ENCODE measurements at regions not wholly inside any gene's neighbourhood (a gene's known extent, or its start where the extent isn't known, plus 50 kb on each side); places are given as distances from the start of the nearest gene placed in this dataset.

DNA sequence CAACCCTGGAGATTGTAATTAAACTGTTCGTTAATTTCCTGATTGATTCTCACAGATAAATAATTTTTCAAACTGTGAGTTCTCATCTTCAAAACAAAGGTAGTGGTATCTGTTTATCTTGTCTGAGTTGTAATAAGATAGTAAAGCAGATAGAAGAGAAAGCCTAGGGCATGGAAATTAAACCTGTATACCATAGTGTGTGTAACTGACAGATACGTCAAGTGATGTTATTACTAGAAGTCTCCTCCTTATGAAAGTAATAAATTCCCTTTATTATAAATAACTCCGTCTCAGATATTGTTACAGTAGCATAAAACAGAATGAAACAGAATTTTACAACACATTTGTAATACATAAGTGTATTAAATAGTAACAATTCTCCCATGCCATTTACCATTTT is 1065.1 kb downstream of the SLITRK1 start:
- DNase-seq (ENCODE audit: low spot score), result no peak

DNA sequence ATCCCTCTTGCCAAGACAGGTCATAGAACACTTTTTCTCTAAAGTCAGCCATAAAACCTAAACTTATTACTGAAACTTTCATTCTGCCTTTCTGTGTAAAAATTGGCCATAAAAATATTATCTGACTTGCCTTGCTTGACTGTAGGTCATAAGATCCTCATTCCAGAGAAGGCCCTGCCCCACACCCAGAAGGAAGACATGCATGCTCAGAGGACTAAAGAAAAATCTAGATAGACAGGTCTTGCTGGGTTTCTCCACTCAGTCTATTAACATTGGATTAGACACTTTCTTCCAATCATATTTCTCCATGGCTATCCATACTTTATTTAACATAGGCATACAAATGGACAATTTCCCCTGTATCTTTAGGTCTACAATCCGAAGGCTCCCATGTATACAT is 1066.5 kb downstream of the SLITRK1 start:
- no peak for DNase-seq (ENCODE audit: low spot score)

DNA sequence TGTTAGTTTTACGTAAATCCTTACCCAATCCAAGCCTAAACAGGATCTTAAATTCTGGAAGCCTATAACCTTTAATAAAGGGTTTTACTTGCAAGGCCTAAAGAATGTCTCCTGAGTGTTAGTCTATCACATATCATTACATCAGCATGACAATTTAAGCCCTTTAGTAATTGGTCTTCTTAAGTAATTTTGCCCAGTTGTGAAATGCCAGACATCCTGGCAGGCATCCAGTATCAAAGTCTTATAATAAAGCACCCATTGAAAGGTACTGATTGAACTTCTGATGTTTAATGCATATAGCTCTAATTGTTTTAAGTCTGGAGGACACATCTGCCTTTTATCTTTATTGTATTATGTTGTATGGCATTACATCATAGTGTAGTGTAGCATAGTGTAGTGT is 1078.9 kb downstream of the SLITRK1 start:
- no peak for DNase-seq (ENCODE audit: low spot score)

DNA sequence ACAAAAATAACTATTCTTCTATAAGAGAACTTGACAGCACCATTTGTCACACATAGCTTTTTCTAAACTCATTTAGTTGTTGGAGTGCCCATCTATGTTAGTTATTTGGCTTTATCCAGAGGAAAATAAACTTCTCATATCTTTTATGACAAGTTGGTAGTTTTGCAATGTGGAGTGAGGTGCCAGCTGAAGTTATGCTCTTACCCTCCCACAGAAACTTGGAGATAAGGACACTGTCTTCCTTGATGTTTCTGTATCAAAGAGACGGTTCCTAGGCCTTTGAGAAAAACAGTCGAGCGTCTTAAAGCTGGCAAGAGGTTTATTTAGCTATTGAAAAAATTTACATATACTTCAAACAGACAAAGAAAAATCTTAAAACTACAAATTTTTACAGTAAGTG is 1079.7 kb downstream of the SLITRK1 start:
- DNase-seq (ENCODE audit: low spot score), result no peak

DNA sequence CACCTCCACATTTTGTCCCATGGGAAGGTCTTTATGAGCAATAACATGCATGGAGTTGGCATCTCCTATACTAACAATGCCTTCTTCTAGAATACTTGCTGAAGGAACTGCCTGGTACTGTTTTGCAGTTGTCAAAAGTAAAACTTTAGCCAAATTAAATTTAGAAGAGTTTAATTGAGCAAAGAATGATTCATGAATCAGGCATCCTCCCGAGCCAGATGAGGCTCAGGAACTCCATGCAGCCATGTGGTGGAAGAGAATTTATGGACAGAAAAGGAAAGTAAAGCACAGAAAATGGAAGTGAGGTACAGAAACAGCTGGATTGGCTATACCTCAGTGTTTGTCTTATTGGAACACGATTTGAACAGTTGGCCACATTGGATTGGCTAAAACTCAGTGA is 1081.9 kb downstream of the SLITRK1 start:
- DNase-seq (ENCODE audit: low spot score), result peak; percentile 30

DNA sequence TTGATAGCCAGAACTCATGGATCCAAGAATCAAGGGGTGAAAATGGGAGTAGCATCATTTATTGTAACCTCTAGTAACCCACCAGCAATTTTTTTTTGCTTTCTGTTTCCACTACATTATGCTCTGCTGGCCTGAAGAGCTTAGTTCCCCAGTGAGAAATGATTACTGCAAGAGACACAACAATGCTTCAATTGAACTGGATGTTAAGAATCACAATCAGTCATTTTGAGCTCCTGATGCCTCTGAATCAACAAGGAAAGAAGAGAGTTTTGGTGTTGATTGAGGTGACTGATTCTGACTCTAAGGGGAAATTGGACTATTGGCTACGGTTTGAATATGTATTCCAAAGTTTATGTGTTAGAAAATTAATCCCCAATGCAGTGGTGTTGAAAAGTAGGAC is 1084.4 kb downstream of the SLITRK1 start:
- DNase-seq (ENCODE audit: low spot score), result no peak

DNA sequence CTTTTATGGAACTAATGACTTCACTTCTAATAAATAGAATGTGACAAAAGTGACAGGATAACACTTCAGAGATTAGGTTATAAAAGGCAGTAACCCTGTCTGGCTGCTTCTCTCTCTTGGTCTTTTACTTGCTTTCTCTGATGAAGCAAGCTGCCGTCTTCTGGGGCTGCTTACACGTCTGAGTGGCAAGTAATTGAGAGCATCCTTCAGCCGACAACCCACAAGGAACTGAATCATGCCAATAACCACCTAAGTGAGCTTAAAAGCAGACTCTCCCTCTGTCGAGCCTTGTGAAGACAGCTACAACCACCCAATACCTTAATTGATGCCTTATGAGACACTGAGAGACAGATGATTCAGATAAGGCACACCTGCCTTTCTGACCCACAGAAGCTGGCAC is 1091.2 kb downstream of the SLITRK1 start:
- no peak for DNase-seq (ENCODE audit: low spot score)

DNA sequence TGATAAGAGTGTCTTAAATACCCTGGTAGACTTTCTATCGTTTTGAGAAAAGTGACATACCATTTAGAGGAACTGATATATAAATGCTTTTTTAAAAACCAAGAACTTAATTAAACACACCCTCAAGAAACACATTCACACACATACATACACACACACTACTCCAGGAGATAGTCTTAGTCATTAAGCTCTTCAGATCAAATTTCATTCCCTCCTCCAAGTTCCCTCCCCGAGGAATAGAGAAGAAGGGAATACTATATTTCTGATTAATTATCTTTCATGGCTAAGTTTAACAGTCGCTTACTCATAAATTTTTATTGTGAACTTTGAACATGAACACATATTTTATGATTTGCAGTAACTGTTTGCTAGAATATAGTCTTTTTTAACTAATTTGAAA is 1109.5 kb downstream of the SLITRK1 start:
- no peak for DNase-seq (ENCODE audit: low spot score)

DNA sequence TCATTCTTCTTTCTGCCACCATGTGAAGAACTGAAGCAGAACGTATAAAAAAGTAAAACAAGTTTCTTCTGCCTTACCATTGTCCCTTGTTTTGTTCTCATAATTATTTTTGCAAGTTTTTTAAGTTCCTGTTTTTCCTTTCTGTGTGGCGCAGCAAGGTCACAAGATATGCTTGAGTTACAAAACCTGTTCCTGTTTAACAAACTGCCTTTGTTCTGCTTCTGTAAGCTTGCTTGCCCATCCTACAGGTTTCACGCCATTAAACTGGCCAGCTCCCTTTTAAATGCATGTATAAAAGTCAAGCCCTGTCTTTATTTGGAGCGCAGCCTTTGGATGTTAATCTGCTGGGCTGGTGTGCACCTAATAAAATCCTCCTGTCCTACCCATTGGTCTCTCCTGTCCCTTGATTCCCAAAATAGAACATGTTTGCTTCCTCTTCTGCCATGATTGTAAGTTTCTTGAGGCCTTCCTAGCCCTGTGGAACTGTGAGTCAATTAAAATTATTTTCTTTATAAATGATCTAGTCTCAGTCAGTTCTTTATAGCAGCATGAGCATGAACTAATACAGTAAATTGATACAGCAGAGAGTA is 1115.4 kb downstream of the SLITRK1 start:
- no peak for DNase-seq (ENCODE audit: low spot score)

DNA sequence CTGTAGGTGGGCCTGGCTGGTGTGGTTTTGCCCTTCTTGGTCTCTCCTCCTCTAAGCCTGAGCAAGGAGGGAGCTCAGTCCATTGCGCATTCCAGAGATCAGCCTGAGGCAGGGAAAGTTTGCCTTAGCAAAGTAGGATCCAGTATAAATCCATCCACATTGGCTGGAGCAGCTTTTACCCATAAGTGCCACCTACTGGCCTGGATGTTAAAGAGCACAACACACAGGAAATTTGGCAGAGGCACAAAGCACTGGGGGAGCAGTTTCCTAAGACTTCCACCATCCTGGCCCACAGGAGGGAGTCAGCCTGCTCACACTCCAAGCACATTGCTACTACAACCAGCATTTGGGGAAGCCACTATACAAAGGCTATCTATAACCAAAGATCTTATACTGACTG is 1124.2 kb downstream of the SLITRK1 start:
- DNase-seq (ENCODE audit: low spot score), result peak; percentile 4

DNA sequence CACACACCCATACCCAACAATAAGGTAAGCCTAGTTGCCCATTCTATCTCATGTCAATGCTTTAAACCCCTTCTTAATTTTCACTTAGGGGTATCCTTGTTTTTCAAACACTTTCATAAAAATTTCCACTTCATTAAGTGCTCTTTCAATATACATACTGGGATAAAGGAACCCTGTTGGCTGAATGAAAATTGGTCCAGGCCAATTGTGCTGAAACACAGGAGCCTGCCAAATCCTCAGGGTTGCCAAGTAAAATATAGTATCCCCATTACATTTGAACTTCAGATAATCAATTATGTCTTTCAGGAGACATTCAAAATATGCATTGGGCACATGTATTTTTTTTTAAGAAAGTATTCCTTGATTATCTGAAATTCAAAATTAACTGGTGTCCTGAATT is 1131.1 kb downstream of the SLITRK1 start:
- DNase-seq (ENCODE audit: low spot score), result no peak

DNA sequence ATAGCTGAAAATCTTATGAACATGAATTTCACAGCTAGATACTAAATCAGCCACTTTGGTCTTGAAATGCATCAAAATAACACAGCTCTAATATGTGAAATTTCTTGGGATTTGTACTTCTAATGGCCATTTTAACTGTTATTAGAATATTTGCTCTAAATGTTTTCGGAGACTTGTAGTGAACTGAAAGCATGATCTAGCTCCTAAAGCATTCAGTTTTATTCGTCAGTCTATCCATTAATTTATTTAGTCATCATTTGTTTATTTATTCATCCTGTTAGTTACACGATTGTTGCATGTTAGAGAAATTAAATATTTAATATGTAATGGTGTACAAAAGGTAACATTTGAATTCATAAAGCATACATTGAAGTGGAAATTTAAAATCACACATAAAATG is 1132.7 kb downstream of the SLITRK1 start:
- no peak for DNase-seq (ENCODE audit: low spot score)

DNA sequence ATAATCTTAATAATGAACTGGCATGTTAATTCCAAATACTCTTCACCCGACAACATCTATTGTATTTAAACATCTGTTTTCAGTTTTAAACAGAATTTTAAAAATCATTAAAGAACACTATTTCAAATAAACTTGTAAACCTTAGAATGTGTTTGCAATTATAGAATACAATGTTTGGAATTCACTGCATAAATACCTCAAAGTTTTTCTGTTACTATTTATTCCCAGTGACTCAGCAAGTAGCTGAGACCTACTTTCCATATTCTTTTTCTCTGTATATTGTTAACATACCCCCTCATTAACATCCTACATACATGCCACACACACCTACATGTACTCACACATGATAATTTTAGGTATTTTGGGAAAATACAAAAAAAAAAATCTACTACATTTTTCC is 1134.3 kb downstream of the SLITRK1 start:
- DNase-seq (ENCODE audit: low spot score), result no peak

DNA sequence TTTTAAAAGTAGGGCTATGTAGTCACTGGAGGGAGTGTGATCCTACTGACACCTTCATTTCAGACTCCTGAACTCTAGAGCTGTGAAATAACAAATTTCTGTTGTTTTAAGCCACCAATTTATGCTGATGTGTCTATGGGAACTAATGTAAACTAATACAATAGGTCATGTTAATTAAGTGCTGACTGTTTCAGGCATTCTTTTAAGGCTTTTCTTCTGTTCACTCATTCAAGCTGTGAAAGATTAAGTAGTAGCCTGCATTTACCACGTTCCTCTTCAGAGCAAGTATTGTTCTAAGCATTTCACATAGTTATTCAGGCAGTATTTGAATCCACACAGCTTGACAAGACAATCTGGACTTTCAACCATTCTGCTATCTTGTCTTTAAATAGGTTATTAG is 1135.0 kb downstream of the SLITRK1 start:
- no peak for DNase-seq (ENCODE audit: low spot score)

DNA sequence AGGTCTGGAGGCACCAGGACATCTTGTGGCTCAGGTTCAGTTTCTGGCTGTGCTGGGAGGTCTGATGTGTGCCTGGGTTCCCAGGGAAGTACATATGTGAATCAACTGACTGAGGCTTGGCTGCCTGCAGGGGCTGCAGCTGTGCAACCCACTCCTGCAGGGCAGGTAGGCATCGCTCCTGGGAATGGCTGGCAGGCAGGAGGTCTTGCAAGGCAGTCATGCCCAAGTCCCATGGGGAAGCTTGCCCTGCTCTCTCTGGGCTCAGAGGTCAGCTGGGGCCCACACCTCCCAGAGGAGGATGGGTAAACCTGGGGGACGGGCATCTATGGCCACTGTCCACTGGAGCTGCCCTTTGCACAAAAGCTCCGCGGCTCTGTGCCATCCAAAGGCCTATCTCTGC is 1141.8 kb downstream of the SLITRK1 start:
- no peak for DNase-seq (ENCODE audit: low spot score)

DNA sequence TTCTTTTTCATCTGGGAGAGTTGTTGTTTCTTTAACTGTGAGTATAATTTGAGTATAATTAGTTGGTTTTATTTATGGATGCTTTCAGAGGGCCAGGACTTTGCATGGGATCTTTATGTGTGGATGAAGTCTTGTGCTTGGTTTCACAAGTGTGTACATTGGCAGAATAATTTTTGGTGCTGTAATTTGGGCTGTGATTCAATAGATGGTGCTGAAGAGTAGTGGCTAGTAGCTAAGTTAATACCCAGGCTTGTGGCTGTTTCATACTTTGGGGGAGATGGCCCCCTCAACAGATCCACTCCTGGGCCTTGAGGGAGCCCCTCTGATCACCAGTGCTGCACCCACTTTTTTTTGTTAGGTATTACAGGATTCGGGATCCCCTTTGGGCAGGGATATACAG is 1142.4 kb downstream of the SLITRK1 start:
- DNase-seq (ENCODE audit: low spot score), result no peak

DNA sequence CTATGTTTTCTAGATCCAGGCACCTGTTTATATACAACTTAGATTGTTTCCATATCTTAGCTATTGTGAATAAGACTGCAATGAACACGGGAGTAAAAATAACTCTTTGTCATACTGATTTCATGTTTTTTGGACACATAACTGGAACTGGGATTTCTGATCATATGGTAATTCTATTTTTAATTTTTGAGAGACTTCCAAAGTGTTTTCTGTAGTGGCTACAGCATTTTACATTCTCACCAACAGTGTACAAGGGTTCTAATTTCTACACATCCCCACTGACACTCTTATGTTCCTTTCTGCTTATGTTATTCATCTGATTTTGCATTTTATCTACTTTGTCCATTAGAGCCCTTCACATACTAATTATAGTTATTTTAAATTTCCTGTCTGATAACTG is 1152.9 kb downstream of the SLITRK1 start:
- DNase-seq (ENCODE audit: low spot score), result no peak

DNA sequence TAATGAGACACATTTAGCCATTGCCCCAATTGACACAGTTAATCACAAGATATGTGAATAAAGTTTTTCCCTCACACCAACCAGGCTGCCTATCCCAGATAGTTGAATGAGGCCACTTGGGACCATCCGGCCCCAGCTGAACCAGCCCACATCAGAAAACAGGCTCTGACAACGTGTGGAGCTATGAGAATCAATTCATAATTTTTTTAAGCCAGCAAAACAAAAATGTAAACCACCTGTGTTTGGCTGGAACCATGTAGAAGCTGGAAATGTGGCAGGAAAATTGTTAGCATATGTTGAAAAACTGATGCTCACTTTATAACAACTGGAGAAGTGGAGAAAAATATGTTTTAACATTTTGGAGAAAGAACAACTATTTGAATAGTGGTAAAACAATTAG is 1161.3 kb downstream of the SLITRK1 start:
- DNase-seq (ENCODE audit: low spot score), result no peak

DNA sequence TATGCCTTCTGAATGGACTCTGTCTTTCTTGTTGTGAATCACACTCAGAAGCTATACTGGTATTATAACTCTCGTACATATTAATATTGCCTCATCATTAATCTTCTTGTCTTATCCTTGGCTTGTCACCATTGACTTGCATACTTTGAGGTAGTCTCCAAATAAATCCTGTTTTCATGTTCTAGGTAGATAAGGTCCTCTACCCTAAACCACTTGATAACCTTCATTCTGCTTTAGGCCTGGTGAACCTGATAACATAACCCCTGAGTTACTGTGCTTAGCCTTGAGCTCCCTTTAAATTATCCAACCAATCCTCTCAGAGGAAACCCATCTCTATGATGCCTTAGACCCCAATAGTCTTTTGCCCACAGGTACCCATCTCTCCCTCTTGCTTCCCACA is 1162.3 kb downstream of the SLITRK1 start:
- DNase-seq (ENCODE audit: low spot score), result no peak

DNA sequence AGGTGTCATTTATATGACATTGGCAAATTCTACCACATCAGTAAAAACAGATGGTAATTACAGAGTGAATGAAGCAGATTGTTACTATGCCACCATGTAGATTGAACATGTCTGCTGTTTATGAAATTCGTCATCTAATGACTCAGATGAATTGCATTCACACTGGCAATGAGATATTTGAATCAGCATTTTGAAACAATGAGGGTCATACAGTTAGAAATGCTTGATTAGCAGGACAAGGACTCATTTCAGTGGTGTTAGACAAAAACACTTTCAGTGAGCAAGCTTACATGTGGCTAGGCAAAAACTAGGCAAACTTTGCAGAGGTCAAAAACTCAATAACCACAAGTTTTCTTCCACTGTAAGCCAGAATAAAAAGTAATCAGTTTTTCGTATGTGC is 1165.0 kb downstream of the SLITRK1 start:
- peak; percentile 77 for DNase-seq (ENCODE audit: low spot score)

DNA sequence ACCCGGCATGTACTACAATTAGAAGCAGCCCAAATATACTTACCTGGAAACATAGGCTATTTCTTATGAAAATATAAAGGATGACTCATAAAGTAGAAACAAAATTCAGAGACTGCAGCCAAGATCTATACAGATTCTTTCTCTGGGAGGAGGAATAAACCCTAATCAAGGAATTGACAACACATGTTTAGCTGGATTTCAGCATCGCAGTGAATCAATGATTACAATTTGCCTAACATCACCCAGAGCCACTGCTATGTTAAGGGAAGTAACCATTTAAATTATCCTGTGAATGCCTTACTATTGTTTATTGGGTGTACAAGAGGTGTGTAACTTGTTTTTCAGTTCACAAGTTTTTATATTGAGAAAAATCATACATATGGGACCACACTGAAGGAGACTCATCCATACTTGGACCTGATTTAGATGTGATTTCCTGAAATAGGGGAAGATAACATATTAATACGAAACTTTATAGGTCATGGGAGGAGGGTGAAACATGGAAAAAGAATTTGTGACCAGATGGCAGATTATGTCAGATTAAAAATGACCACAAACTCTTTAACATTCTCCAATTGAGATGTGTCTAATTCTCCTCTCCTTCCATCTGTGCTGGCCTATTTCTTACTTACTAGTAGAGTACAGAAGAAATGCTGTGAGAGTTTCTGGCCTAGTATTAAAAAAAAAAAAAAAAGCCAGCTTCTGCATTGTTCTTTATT is 1168.4 kb downstream of the SLITRK1 start:
- DNase-seq (ENCODE audit: low spot score), result no peak

DNA sequence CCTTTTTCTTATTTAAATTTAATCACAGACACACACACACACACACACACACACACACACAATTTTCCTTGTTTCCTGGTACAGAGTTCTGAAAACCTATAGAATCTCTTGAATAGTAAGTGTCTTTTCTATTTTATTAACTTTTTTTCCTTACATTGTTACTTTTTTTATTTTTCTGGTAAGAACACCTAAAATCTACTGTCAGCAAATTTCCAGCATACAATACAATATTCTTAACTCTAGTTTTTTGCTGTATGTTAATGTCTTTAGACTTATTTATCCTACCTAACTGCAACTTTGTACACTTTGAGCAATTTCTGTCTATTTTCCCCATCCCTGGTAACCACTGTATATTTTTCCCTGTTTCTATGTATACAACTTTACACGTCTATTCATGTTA is 1179.8 kb downstream of the SLITRK1 start:
- no peak for DNase-seq (ENCODE audit: low spot score)

DNA sequence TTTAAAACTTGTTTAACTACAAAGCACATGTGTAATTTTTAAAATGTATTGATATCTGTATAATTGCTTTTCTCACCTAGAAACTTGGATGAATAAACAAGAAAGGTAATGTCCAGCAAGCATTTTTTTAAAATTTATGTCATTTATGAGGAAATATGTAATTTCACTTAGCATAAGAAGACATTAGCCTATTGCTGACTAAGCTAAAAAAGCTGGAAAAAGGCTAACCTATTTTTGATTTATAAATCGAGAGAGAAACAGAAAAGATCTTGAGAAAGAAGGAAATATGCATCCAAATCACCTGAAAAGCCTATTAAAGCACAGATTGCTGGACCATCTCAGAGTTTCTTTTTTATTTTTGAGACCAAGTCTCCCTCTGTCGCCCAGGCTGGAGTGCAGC is 1181.3 kb downstream of the SLITRK1 start:
- DNase-seq (ENCODE audit: low spot score), result no peak

DNA sequence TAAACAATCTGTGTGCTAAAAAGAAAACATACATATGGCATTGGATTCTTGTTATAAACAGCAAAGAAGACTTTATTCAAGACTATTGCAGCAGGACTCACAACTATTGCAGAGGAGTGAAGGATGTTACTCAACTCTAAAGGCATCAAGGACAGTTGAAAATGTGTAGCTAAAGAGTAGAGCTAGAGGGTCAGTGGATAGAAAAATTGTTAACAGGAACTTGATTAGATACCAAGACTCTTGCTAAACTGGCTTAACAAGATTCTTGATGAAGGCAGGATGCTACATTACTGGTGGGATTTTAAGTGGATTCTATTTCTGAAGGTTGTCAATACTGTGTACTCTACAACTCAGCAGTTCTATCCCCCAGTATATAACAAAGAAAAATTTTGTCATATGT is 1183.3 kb downstream of the SLITRK1 start:
- no peak for DNase-seq (ENCODE audit: low spot score)
